ENCODE measurements at regions not wholly inside any gene's neighbourhood (a gene's known extent, or its start where the extent isn't known, plus 50 kb on each side); places are given as distances from the start of the nearest gene placed in this dataset.

- Histone ChIP-seq H3K4me2 (ENCODE audit: low read length) (no peak overlapping the region), H3K4me3 (ENCODE audit: low read depth, low read length, poor library complexity, severe bottlenecking) (no peak overlapping the region), H3K79me2 (ENCODE audit: insufficient read depth, low read depth, low read length) (no peaks in the 10 kb centered on the region), H3K9me2 (ENCODE audit: insufficient read depth, low read length) (no peaks in the 10 kb centered on the region), H3K9me3 (ENCODE audit: low read length) (no peaks in the 10 kb centered on the region), H4K20me1 (ENCODE audit: insufficient read depth, low read length) (no peaks in the 10 kb centered on the region), H3K36me3 (ENCODE audit: insufficient read depth, low read length) (no peaks in the 10 kb centered on the region), H3K27ac (ENCODE audit: low read depth, low read length, poor library complexity, severe bottlenecking) (no peak overlapping the region), H2AFZ (ENCODE audit: low read length) (no peak overlapping the region), H3K4me1 (ENCODE audit: insufficient read depth, low read length, poor library complexity, severe bottlenecking) (no peaks in the 10 kb centered on the region)
- intact Hi-C loops (cut with micrococcal nuclease; ENCODE audit: unreplicated experiment), result no loop called here
- CTCF ChIA-PET (ENCODE audit: unreplicated experiment), result no interaction called here
- DNase-seq (ENCODE audit: low spot score), result no peak
- POLR2A ChIA-PET, result no interaction called here
- TF ChIP-seq CTCF (conservative IDR thresholded peaks at IDR 0.05; ENCODE audit: low read length), result no peak
- no peak for TF ChIP-seq EZH2phosphoT487 (IDR thresholded peaks at IDR 0.05; ENCODE audit: borderline replicate concordance, low read depth, low read length)
- BruUV-seq (replicated peaks), result no TSS peak
These were observed 65.9 kb upstream of the NUDT4 start for GRCh38 chr12:93311827-93312226.

DNA sequence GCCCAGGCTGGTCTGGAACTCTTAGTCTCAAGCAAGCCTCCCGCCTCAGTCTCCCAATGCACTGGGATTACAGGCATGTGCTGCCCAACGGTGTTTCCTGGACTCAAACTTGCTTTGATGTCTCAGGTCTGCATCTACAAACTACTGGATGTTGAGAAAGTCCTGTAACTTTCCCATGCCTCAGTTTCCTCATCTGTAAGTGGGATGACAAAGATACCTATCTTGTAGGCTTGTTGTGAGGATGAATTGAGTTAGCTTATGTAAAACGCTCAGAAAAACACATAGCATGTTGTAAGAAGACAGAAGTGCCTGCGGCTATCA lies 63.6 kb upstream of the NUDT4 start:
- H3K79me2 ChIP-seq (ENCODE audit: insufficient read depth, low read depth, low read length), result no peaks in the 10 kb centered on the region
- ChIA-PET CTCF (ENCODE audit: unreplicated experiment) (no interaction called here), POLR2A (no interaction called here)
- no TSS peak for BruUV-seq (replicated peaks)
- H3K4me1 ChIP-seq (ENCODE audit: insufficient read depth, low read length, poor library complexity, severe bottlenecking), result no peaks in the 10 kb centered on the region
- no peak overlapping the region for H3K4me2 ChIP-seq (ENCODE audit: low read length)
- TF ChIP-seq CTCF (conservative IDR thresholded peaks at IDR 0.05; ENCODE audit: low read length), result no peak
- no peak for TF ChIP-seq EZH2phosphoT487 (IDR thresholded peaks at IDR 0.05; ENCODE audit: borderline replicate concordance, low read depth, low read length)
- intact Hi-C loops (cut with micrococcal nuclease; ENCODE audit: unreplicated experiment), result no loop called here
- no peaks in the 10 kb centered on the region for H3K36me3 ChIP-seq (ENCODE audit: insufficient read depth, low read length)
- H3K9me2 ChIP-seq (ENCODE audit: insufficient read depth, low read length), result no peaks in the 10 kb centered on the region
- no peak overlapping the region for H2AFZ ChIP-seq (ENCODE audit: low read length)
- no peaks in the 10 kb centered on the region for H3K9me3 ChIP-seq (ENCODE audit: low read length)
- no peaks in the 10 kb centered on the region for H4K20me1 ChIP-seq (ENCODE audit: insufficient read depth, low read length)
- DNase-seq (ENCODE audit: low spot score), result no peak
- no peak overlapping the region for H3K27ac ChIP-seq (ENCODE audit: low read depth, low read length, poor library complexity, severe bottlenecking)
- H3K4me3 ChIP-seq (ENCODE audit: low read depth, low read length, poor library complexity, severe bottlenecking), result no peak overlapping the region

GRCh38 chr12:93315385-93315906 lies 62.3 kb upstream of the NUDT4 start:
- no peak for DNase-seq (ENCODE audit: low spot score)
- CTCF ChIA-PET (ENCODE audit: unreplicated experiment), result no interaction called here
- no peak overlapping the region for H3K4me3 ChIP-seq (ENCODE audit: low read depth, low read length, poor library complexity, severe bottlenecking)
- H3K4me1 ChIP-seq (ENCODE audit: insufficient read depth, low read length, poor library complexity, severe bottlenecking), result no peaks in the 10 kb centered on the region
- TF ChIP-seq CTCF (conservative IDR thresholded peaks at IDR 0.05; ENCODE audit: low read length) (no peak), EZH2phosphoT487 (IDR thresholded peaks at IDR 0.05; ENCODE audit: borderline replicate concordance, low read depth, low read length) (no peak)
- POLR2A ChIA-PET, result interaction anchor here (0.7 kb wide), 1 partner anchor 219 kb away, joined by 3 read pairs; no protein-coding TSS in a partner anchor
- no peaks in the 10 kb centered on the region for H3K36me3 ChIP-seq (ENCODE audit: insufficient read depth, low read length)
- no peaks in the 10 kb centered on the region for H3K79me2 ChIP-seq (ENCODE audit: insufficient read depth, low read depth, low read length)
- no peak overlapping the region for H2AFZ ChIP-seq (ENCODE audit: low read length)
- BruUV-seq (replicated peaks), result no TSS peak
- no peaks in the 10 kb centered on the region for H4K20me1 ChIP-seq (ENCODE audit: insufficient read depth, low read length)
- intact Hi-C loops (cut with micrococcal nuclease; ENCODE audit: unreplicated experiment), result no loop called here
- no peaks in the 10 kb centered on the region for H3K9me2 ChIP-seq (ENCODE audit: insufficient read depth, low read length)
- no peak overlapping the region for H3K27ac ChIP-seq (ENCODE audit: low read depth, low read length, poor library complexity, severe bottlenecking)
- no peaks in the 10 kb centered on the region for H3K9me3 ChIP-seq (ENCODE audit: low read length)
- H3K4me2 ChIP-seq (ENCODE audit: low read length), result no peak overlapping the region

Measured in OCI-LY7 (cell line).